GM13976 (cell line): ENCODE measurements at regions not wholly inside any gene's neighbourhood (a gene's known extent, or its start where the extent isn't known, plus 50 kb on each side); places are given as distances from the start of the nearest gene placed in this dataset.

ENCODE experiments used
- DNase-seq: peaks from one replicate; pipeline ENCODE4 v3.0.0; 2012; ENCODE audit warnings: low spot score
- in situ Hi-C: fragments of 300-500 bp; cut with MboI; formaldehyde crosslinking; loops from one replicate; pipeline ENCODE4 v1.12.0; 2022; ENCODE audit warnings: low sequenced_read_pairs, mixed read lengths, inconsistent platforms; ENCODE audit not compliant: unreplicated experiment
- TF ChIP-seq, protein P1 (sequence below): IDR thresholded peaks from 2 replicates; pipeline ENCODE4 v1.5.1; 2012; ENCODE audit warnings: borderline replicate concordance, mild to moderate bottlenecking; ENCODE audit not compliant: insufficient read depth; ENCODE audit errors: extremely low read depth, missing control alignments, control extremely low read depth

DNA sequence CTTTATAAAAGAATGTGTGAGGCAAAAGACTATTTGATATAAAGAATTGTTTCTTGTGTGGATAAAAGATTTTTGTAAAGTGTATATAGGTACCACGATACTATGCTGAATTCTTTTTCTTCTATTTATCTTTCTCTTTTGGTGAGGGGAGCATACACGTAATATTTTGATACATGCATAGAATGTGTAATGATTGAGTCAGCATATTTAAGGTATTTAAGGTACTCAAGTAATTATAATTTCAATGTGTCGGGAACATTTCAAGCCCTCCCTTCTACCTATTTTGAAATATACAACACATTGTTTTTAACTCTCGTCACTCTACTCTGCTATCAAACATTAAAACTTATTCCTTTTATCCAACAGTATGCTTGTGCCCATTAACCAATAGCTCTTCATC, 1221.6 kb upstream of the PHF14 start:
- DNase-seq, result no peak
- in situ Hi-C loops, result no loop called here
- TF ChIP-seq, protein P1, sequence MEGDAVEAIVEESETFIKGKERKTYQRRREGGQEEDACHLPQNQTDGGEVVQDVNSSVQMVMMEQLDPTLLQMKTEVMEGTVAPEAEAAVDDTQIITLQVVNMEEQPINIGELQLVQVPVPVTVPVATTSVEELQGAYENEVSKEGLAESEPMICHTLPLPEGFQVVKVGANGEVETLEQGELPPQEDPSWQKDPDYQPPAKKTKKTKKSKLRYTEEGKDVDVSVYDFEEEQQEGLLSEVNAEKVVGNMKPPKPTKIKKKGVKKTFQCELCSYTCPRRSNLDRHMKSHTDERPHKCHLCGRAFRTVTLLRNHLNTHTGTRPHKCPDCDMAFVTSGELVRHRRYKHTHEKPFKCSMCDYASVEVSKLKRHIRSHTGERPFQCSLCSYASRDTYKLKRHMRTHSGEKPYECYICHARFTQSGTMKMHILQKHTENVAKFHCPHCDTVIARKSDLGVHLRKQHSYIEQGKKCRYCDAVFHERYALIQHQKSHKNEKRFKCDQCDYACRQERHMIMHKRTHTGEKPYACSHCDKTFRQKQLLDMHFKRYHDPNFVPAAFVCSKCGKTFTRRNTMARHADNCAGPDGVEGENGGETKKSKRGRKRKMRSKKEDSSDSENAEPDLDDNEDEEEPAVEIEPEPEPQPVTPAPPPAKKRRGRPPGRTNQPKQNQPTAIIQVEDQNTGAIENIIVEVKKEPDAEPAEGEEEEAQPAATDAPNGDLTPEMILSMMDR, result no peak

DNA sequence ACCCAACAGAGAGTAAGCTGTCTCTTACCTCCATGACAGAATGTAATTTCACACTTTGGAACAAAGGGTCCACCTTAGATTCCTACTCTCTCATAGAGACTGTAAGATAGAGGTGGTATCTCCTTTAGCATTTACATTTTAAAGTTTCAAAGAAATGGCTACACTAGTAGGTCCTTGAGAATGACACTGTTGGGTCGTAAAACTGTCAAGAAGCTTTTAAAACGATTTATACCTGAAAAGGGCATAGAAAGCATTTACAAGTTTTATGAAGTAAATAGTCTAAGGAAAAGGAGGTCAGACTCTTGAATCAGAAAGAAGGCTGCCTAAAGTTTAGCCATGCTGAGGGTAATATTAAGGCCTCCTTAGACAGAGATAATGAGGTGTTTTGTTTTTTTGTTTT, 1212.4 kb upstream of the PHF14 start:
- in situ Hi-C loops, result no loop called here
- no peak for DNase-seq
- TF ChIP-seq, protein P1, result no peak

DNA sequence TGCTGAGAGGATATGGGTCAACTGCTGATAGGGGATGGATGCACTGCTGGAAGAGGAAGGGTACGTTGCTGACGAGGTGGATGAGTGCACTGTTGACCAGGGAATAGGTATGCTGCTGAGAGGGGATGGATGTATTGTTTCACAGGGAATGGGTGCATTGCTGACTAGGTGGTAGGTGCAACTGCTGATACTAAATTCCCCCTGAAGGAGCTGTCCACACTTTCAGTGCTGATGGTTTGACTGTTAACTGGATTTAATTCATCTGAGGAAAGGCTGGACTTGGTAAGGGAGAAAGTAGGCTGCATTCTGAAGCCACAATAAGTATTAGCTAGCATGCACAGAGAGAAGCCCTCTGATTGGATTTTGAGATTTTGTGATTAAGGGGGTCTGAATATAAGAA, 1196.8 kb upstream of the PHF14 start:
- in situ Hi-C loops, result no loop called here
- DNase-seq, result no peak
- TF ChIP-seq, protein P1, result no peak

DNA sequence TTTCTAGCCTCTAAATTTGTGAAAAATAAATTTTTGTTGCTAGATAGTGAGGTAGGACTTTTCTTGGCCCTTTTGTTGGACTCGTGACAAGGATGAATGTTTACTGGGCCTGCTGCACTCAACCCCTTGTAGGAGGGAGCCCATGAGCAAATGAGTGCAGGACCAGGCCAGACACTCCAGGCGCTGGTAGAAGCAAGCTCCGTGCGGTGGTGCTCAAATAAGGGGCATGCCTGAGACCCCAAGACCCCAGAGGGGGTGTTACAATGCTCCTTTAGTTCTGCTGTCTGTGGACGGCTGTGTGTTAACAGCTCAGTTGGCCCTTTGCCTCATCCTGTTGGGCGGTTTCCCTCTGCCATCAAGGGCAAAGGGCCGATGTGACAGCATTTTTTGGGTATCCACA, 1195.3 kb upstream of the PHF14 start:
- no peak for DNase-seq
- TF ChIP-seq, protein P1, result no peak
- in situ Hi-C loops, result no loop called here

DNA sequence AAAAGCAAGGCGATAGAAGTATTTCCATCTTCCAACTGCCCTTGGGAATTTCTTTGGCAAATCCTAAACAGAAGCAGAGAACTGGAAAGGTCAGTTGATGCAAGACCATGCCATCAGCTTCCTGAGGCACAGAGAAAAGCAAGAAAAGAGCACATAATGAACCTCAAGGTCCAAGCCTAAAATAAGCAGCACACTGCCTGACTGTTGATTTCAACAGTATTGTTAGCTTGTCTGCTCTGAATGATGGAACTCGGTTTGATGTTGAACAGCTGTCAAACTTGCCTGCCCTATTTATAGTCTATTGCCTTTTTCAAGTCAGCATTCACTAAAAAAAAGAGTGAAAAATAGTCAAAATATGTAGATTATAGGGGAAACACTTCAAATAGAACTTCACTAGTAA, 1192.0 kb upstream of the PHF14 start:
- in situ Hi-C loops, result no loop called here
- DNase-seq, result no peak
- TF ChIP-seq, protein P1, result no peak

DNA sequence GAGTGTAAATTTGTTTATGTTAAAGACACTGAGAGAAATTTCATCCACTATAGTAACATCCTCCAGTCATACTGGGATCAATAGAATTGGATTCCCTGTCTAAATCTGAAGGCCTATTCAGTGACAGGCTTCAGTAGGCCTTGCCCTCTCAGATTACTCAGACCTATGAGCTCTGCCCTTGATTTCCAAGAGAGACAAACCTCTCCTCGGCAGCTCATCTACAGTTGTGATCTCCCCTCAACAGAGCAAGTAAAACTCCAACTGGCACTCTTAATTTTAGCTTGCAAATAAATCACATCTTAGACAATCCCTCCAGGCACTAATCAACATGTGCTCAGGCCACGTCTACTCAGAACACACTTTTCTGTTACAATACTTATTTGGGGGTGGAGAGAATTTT, 1191.4 kb upstream of the PHF14 start:
- no peak for DNase-seq
- in situ Hi-C loops, result no loop called here

More for the DNA sequence above, 1191.4 kb upstream of the PHF14 start:
- TF ChIP-seq, protein P1, result no peak
